Gastrocnemius medialis (tissue), 4 donors: ENCODE measurements at regions not wholly inside any gene's neighbourhood (a gene's known extent, or its start where the extent isn't known, plus 50 kb on each side); places are given as distances from the start of the nearest gene placed in this dataset.

Experiments used
- POLR2A ChIP-seq, 2 donors: fragments of 450-650 bp; IDR thresholded peaks; one replicate each; pipeline ENCODE4 v1.6.1; 2017; ENCODE audit warnings: antibody characterized with exemption in 2 of 2, mild to moderate bottlenecking in 2 of 2, moderate library complexity in 2 of 2
- TF ChIP-seq, protein P1 (sequence below), 5 experiments: fragments of 450-650 bp in 3 of 5; fragments of 200-600 bp in 2 of 5; sonication (generic) in 2 of 5; IDR thresholded peaks in 4 of 5; conservative IDR thresholded peaks in 1 of 5; 1 replicate in 4 of 5; 2 replicates in 1 of 5; pipeline ENCODE4 v1.5.1; 2016 to 2019; ENCODE audit warnings: antibody characterized with exemption in 5 of 5, mild to moderate bottlenecking in 3 of 5, moderate library complexity in 3 of 5

GRCh38 chr22:35205961-35206360 is 51.3 kb upstream of the HMGXB4 start:
- TF ChIP-seq, protein P1, sequence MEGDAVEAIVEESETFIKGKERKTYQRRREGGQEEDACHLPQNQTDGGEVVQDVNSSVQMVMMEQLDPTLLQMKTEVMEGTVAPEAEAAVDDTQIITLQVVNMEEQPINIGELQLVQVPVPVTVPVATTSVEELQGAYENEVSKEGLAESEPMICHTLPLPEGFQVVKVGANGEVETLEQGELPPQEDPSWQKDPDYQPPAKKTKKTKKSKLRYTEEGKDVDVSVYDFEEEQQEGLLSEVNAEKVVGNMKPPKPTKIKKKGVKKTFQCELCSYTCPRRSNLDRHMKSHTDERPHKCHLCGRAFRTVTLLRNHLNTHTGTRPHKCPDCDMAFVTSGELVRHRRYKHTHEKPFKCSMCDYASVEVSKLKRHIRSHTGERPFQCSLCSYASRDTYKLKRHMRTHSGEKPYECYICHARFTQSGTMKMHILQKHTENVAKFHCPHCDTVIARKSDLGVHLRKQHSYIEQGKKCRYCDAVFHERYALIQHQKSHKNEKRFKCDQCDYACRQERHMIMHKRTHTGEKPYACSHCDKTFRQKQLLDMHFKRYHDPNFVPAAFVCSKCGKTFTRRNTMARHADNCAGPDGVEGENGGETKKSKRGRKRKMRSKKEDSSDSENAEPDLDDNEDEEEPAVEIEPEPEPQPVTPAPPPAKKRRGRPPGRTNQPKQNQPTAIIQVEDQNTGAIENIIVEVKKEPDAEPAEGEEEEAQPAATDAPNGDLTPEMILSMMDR (IDR thresholded peaks at IDR 0.05 in 4 of 5, conservative IDR thresholded peaks at IDR 0.05 in 1 of 5) = no peak
- no peak for TF ChIP-seq POLR2A (IDR thresholded peaks at IDR 0.05)
